ENCODE measurements at regions not wholly inside any gene's neighbourhood (a gene's known extent, or its start where the extent isn't known, plus 50 kb on each side); places are given as distances from the start of the nearest gene placed in this dataset.

- H4K20me1 ChIP-seq (ENCODE audit: insufficient read depth, low read length, poor library complexity, severe bottlenecking): no peaks in the 10 kb centered on the region
- no peak overlapping the region for H3K4me3 ChIP-seq (ENCODE audit: low read length, poor library complexity, severe bottlenecking)
- no peaks in the 10 kb centered on the region for H3K36me3 ChIP-seq (ENCODE audit: insufficient read depth, low read length)
- no peaks in the 10 kb centered on the region for H3K79me2 ChIP-seq (ENCODE audit: insufficient read depth, low read length)
- no peaks in the 10 kb centered on the region for H3K9me3 ChIP-seq (ENCODE audit: insufficient read depth, low read depth, low read length)
- H3K9ac ChIP-seq (ENCODE audit: low read depth, low read length, poor library complexity, severe bottlenecking): no peak overlapping the region
- H3F3A ChIP-seq (ENCODE audit: low read depth): no peaks in the 10 kb centered on the region
- H3K9me2 ChIP-seq (replicated peaks; ENCODE audit: low read depth, low read length): no peaks in the 10 kb centered on the region
- no peak overlapping the region for H2AFZ ChIP-seq (ENCODE audit: low read length)
- H3K27me3 ChIP-seq (ENCODE audit: insufficient read depth, low read length, poor library complexity, severe bottlenecking): peaks cover 3% of the 10 kb centered on the region
- H3K4me1 ChIP-seq (ENCODE audit: insufficient read depth, low read length, poor library complexity, severe bottlenecking): no peaks in the 10 kb centered on the region
- H3K4me2 ChIP-seq (ENCODE audit: low read depth, low read length, poor library complexity, severe bottlenecking): no peak overlapping the region
- no peak for TF ChIP-seq EZH2phosphoT487 (IDR thresholded peaks at IDR 0.05; ENCODE audit: borderline replicate concordance)
- TF ChIP-seq CTCF (conservative IDR thresholded peaks at IDR 0.05; ENCODE audit: low read length): no peak
Observed at GRCh38 chr18:30121397-30121796, 921.1 kb downstream of the DSC3 start.

- Histone ChIP-seq H3K9ac (ENCODE audit: low read depth, low read length, poor library complexity, severe bottlenecking) (no peak overlapping the region), H3F3A (ENCODE audit: low read depth) (no peaks in the 10 kb centered on the region), H4K20me1 (ENCODE audit: insufficient read depth, low read length, poor library complexity, severe bottlenecking) (no peaks in the 10 kb centered on the region), H3K9me3 (ENCODE audit: insufficient read depth, low read depth, low read length) (no peaks in the 10 kb centered on the region), H3K36me3 (ENCODE audit: insufficient read depth, low read length) (no peaks in the 10 kb centered on the region), H3K4me1 (ENCODE audit: insufficient read depth, low read length, poor library complexity, severe bottlenecking) (no peaks in the 10 kb centered on the region), H3K4me3 (ENCODE audit: low read length, poor library complexity, severe bottlenecking) (no peak overlapping the region), H3K79me2 (ENCODE audit: insufficient read depth, low read length) (no peaks in the 10 kb centered on the region), H3K27me3 (ENCODE audit: insufficient read depth, low read length, poor library complexity, severe bottlenecking) (peaks cover 3% of the 10 kb centered on the region), H3K4me2 (ENCODE audit: low read depth, low read length, poor library complexity, severe bottlenecking) (no peak overlapping the region), H3K9me2 (replicated peaks; ENCODE audit: low read depth, low read length) (no peaks in the 10 kb centered on the region), H2AFZ (ENCODE audit: low read length) (no peak overlapping the region)
- TF ChIP-seq EZH2phosphoT487 (IDR thresholded peaks at IDR 0.05; ENCODE audit: borderline replicate concordance) (no peak), CTCF (conservative IDR thresholded peaks at IDR 0.05; ENCODE audit: low read length) (no peak)
Observed at GRCh38 chr18:30113454-30113853, 929.1 kb downstream of the DSC3 start.

GRCh38 chr18:30106356-30106755, 936.2 kb downstream of the DSC3 start:
- Histone ChIP-seq H3K9ac (ENCODE audit: low read depth, low read length, poor library complexity, severe bottlenecking) (no peak overlapping the region), H3K27me3 (ENCODE audit: insufficient read depth, low read length, poor library complexity, severe bottlenecking) (no peaks in the 10 kb centered on the region), H3K4me3 (ENCODE audit: low read length, poor library complexity, severe bottlenecking) (no peak overlapping the region), H4K20me1 (ENCODE audit: insufficient read depth, low read length, poor library complexity, severe bottlenecking) (no peaks in the 10 kb centered on the region), H3K9me2 (replicated peaks; ENCODE audit: low read depth, low read length) (no peaks in the 10 kb centered on the region), H3F3A (ENCODE audit: low read depth) (no peaks in the 10 kb centered on the region), H3K4me1 (ENCODE audit: insufficient read depth, low read length, poor library complexity, severe bottlenecking) (no peaks in the 10 kb centered on the region), H3K79me2 (ENCODE audit: insufficient read depth, low read length) (no peaks in the 10 kb centered on the region), H3K36me3 (ENCODE audit: insufficient read depth, low read length) (no peaks in the 10 kb centered on the region), H3K9me3 (ENCODE audit: insufficient read depth, low read depth, low read length) (no peaks in the 10 kb centered on the region), H2AFZ (ENCODE audit: low read length) (no peak overlapping the region), H3K4me2 (ENCODE audit: low read depth, low read length, poor library complexity, severe bottlenecking) (no peak overlapping the region)
- TF ChIP-seq CTCF (conservative IDR thresholded peaks at IDR 0.05; ENCODE audit: low read length) (no peak), EZH2phosphoT487 (IDR thresholded peaks at IDR 0.05; ENCODE audit: borderline replicate concordance) (no peak)
